ENCODE measurements at regions not wholly inside any gene's neighbourhood (a gene's known extent, or its start where the extent isn't known, plus 50 kb on each side); places are given as distances from the start of the nearest gene placed in this dataset.

DNA sequence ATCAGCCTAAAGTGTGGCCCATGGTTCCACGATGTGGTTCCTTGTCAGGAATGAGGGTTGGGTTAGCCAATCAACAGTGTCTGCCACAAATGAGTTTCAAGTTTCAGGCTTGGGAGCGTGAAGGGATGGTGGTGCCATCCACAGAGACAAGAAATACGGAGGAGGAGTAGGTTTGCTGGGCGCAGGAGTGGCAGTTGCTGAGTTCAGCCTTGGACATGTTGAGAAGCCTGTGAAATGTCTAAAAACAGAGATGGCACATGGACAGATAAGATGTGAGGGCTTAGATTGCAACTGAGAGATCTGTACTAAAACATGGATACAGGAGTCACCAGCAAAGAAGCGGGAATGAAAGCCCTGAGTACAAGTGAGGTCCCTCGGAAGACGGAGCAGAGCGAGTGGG is 481.0 kb downstream of the BCOR start:
- Histone ChIP-seq H3K4me3 (ENCODE audit: low read depth in 2 of 2, low read length in 1 of 2) (no peak overlapping the region), H3K79me2 (ENCODE audit: insufficient read depth) (no peaks in the 10 kb centered on the region), H3F3A (replicated peaks; ENCODE audit: insufficient read depth) (no peaks in the 10 kb centered on the region), H3K27ac (ENCODE audit: low read depth in 2 of 2, low read length in 1 of 2) (no peak overlapping the region), H3K9ac (no peak overlapping the region), H3K4me2 (no peak overlapping the region), H3K4me1 (ENCODE audit: control insufficient read depth in 1 of 2, insufficient read depth in 2 of 2, low read depth in 1 of 2, low read length in 1 of 2) (peaks cover 0 to 10% of the 10 kb centered on the region in 2 experiments; a peak in 1 of 4 replicates), H3K27me3 (ENCODE audit: insufficient read depth) (peaks cover 33% of the 10 kb centered on the region), H3K36me3 (replicated peaks in 1 of 2; ENCODE audit: control insufficient read depth in 1 of 2, insufficient read depth in 2 of 2, low read length in 1 of 2) (no peaks in the 10 kb centered on the region), H3K9me2 (no peaks in the 10 kb centered on the region), H4K20me1 (ENCODE audit: insufficient read depth) (no peaks in the 10 kb centered on the region), H3K9me3 (no peaks in the 10 kb centered on the region), H2AFZ (ENCODE audit: low read depth) (no peak overlapping the region)
- no peak for DNase-seq
- peak; percentile 11; the same call in 1 of the 2 replicates for TF ChIP-seq GATA2 (CRISPR knock-in tag; IDR thresholded peaks at IDR 0.05)
- no peak for TF ChIP-seq TEAD4 (IDR thresholded peaks at IDR 0.05; ENCODE audit: borderline replicate concordance, insufficient read depth)
- 46% methylated on average over 8 of the region's 8 CpGs for WGBS (ENCODE audit: low lambda C conversion rate)
- ChIA-PET CTCF (no interaction called here), POLR2A (no interaction called here)

DNA sequence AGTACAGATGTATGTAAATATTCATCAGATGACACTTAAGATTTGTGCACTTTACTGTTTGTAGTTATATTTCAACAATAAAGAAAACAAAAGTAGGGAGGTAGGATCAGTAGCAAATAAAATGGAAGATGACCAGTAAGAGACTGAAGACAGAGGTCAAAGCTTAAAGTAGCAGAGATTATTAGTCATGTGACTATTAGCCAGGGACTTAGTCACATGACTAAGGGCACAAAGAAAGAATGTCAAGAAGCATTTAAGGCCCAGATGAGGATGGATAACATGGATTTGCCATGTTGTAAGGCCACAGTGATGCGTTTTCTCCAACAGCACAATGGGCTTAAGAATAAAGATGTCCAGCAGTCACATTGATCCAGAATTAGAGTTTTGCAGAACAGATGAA is 479.6 kb downstream of the BCOR start:
- H3K4me3 ChIP-seq (ENCODE audit: low read depth in 2 of 2, low read length in 1 of 2): no peak overlapping the region
- ChIA-PET CTCF (no interaction called here), POLR2A (no interaction called here)
- no peaks in the 10 kb centered on the region for H3K9me2 ChIP-seq
- H3K27ac ChIP-seq (ENCODE audit: low read depth in 2 of 2, low read length in 1 of 2): no peak overlapping the region
- TF ChIP-seq FOXJ3 (CRISPR knock-in tag; IDR thresholded peaks at IDR 0.05): no peak
- TF ChIP-seq RCOR1 (IDR thresholded peaks at IDR 0.05; ENCODE audit: low read length): no peak
- TF ChIP-seq, protein P1, sequence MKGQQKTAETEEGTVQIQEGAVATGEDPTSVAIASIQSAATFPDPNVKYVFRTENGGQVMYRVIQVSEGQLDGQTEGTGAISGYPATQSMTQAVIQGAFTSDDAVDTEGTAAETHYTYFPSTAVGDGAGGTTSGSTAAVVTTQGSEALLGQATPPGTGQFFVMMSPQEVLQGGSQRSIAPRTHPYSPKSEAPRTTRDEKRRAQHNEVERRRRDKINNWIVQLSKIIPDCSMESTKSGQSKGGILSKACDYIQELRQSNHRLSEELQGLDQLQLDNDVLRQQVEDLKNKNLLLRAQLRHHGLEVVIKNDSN (IDR thresholded peaks at IDR 0.05; ENCODE audit: borderline replicate concordance, low read depth): no peak
- no peak for TF ChIP-seq SIN3A (IDR thresholded peaks at IDR 0.05; ENCODE audit: borderline replicate concordance, low read depth, low read length)
- TF ChIP-seq, protein P2, sequence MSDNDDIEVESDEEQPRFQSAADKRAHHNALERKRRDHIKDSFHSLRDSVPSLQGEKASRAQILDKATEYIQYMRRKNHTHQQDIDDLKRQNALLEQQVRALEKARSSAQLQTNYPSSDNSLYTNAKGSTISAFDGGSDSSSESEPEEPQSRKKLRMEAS (IDR thresholded peaks at IDR 0.05; ENCODE audit: low read depth): no peak
- no peak for TF ChIP-seq NFIC (IDR thresholded peaks at IDR 0.05; ENCODE audit: borderline replicate concordance)
- no peak for TF ChIP-seq RAD21 (IDR thresholded peaks at IDR 0.05; ENCODE audit: low read length)
- TF ChIP-seq, protein P3, sequence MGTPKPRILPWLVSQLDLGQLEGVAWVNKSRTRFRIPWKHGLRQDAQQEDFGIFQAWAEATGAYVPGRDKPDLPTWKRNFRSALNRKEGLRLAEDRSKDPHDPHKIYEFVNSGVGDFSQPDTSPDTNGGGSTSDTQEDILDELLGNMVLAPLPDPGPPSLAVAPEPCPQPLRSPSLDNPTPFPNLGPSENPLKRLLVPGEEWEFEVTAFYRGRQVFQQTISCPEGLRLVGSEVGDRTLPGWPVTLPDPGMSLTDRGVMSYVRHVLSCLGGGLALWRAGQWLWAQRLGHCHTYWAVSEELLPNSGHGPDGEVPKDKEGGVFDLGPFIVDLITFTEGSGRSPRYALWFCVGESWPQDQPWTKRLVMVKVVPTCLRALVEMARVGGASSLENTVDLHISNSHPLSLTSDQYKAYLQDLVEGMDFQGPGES (IDR thresholded peaks at IDR 0.05; ENCODE audit: low read depth, low read length): no peak
- WGBS (ENCODE audit: low lambda C conversion rate): 65% methylated on average over 1 of the region's 1 CpG
- no peaks in the 10 kb centered on the region for H3K79me2 ChIP-seq (ENCODE audit: insufficient read depth)
- no peaks in the 10 kb centered on the region for H3K9me3 ChIP-seq
- H3K27me3 ChIP-seq (ENCODE audit: insufficient read depth): peaks cover 23% of the 10 kb centered on the region
- no peak overlapping the region for H3K4me2 ChIP-seq
- H3K9ac ChIP-seq: no peak overlapping the region
- DNase-seq: no peak
- H3K36me3 ChIP-seq (replicated peaks in 1 of 2; ENCODE audit: control insufficient read depth in 1 of 2, insufficient read depth in 2 of 2, low read length in 1 of 2): no peaks in the 10 kb centered on the region
- H4K20me1 ChIP-seq (ENCODE audit: insufficient read depth): no peaks in the 10 kb centered on the region
- no peak overlapping the region for H2AFZ ChIP-seq (ENCODE audit: low read depth)
- peaks cover 0 to 10% of the 10 kb centered on the region in 2 experiments; a peak in 1 of 4 replicates for H3K4me1 ChIP-seq (ENCODE audit: control insufficient read depth in 1 of 2, insufficient read depth in 2 of 2, low read depth in 1 of 2, low read length in 1 of 2)
- H3F3A ChIP-seq (replicated peaks; ENCODE audit: insufficient read depth): no peaks in the 10 kb centered on the region
